Smooth muscle cell (in vitro differentiated cells): ENCODE measurements at regions not wholly inside any gene's neighbourhood (a gene's known extent, or its start where the extent isn't known, plus 50 kb on each side); places are given as distances from the start of the nearest gene placed in this dataset.

Experiments
- DNase-seq: peaks from one replicate; lab custom pipeline; 2025; ENCODE audit not compliant: unreplicated experiment; lab: John Stamatoyannopoulos, UW
- H2AFZ ChIP-seq: fragments of 200-600 bp; sonication (generic); 2 replicates; pipeline ENCODE4 v1.6.0; 2016; ENCODE audit warnings: antibody characterized with exemption, low read depth, mild to moderate bottlenecking
- H3F3A ChIP-seq: fragments of 200-600 bp; sonication (generic); 2 replicates; pipeline ENCODE4 v1.6.0; 2017; ENCODE audit warnings: antibody characterized with exemption, low read depth
- H3K27ac ChIP-seq: fragments of 200-600 bp; sonication (generic); 2 replicates; pipeline ENCODE4 v1.5.1; 2016; ENCODE audit warnings: low read depth, mild to moderate bottlenecking
- H3K27me3 ChIP-seq: fragments of 200-600 bp; sonication (generic); 2 replicates; pipeline ENCODE4 v1.6.1; 2016; ENCODE audit warnings: low read depth, mild to moderate bottlenecking
- H3K36me3 ChIP-seq: fragments of 200-600 bp; sonication (generic); 2 replicates; pipeline ENCODE4 v1.5.1; 2016; ENCODE audit warnings: low read depth
- H3K4me1 ChIP-seq: fragments of 200-600 bp; sonication (generic); 2 replicates; pipeline ENCODE4 v1.5.1; 2016; ENCODE audit warnings: low read depth
- H3K4me2 ChIP-seq: fragments of 200-600 bp; sonication (generic); 2 replicates; pipeline ENCODE4 v1.6.0; 2016; ENCODE audit warnings: mild to moderate bottlenecking
- H3K4me3 ChIP-seq: fragments of 200-600 bp; sonication (generic); 2 replicates; pipeline ENCODE4 v1.5.1; 2016; ENCODE audit warnings: mild to moderate bottlenecking
- H3K79me2 ChIP-seq: fragments of 200-600 bp; sonication (generic); 2 replicates; pipeline ENCODE4 v1.6.0; 2016; ENCODE audit warnings: low read depth, mild to moderate bottlenecking
- H3K9ac ChIP-seq: fragments of 200-600 bp; sonication (generic); 2 replicates; pipeline ENCODE4 v1.6.0; 2016; ENCODE audit warnings: low read depth
- H3K9me3 ChIP-seq: fragments of 200-600 bp; sonication (generic); replicated peaks from 2 replicates; pipeline ENCODE4 v1.5.1; 2016; ENCODE audit warnings: low read depth
- H4K20me1 ChIP-seq: fragments of 200-600 bp; sonication (generic); 2 replicates; pipeline ENCODE4 v1.6.0; 2016; ENCODE audit warnings: low read depth
- CTCF ChIP-seq: fragments of 200-600 bp; sonication (generic); IDR thresholded peaks from 2 replicates; pipeline ENCODE4 v1.5.1; 2017; ENCODE audit warnings: borderline replicate concordance, mild to moderate bottlenecking, antibody characterized with exemption; ENCODE audit not compliant: insufficient read depth, poor library complexity, severe bottlenecking
- WGBS: methylation state at CpG from one replicate; pipeline ENCODE4 v1.1.7; 2016; ENCODE audit warnings: low lambda C conversion rate; 5-methylcytosine and 5-hydroxymethylcytosine counted together

DNA sequence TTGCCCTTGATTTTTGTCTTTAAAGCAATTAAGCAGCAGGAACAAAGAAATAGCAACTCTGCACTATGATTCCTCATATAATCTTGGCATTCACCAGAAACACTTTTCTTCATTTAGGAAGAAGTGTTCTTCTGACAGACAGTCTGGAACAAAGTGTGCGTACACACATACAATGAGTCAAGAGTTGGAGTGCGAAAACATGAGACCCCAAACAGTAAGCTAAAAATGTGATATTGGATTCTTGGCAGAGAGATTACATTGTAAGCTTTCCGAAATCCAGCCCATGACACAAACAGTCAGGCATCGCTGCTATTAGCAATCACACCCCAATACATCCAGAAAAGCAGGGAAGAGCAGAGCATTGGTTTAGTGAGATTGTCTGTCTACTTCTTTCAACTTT lies 306.7 kb upstream of the TBC1D5 start:
- H2AFZ ChIP-seq: no peak overlapping the region
- H3K27me3 ChIP-seq: no peaks in the 10 kb centered on the region
- no peaks in the 10 kb centered on the region for H4K20me1 ChIP-seq
- H3K79me2 ChIP-seq: no peaks in the 10 kb centered on the region
- no peak overlapping the region for H3K27ac ChIP-seq
- no peak for DNase-seq
- no peaks in the 10 kb centered on the region for H3K9me3 ChIP-seq
- no peaks in the 10 kb centered on the region for H3K36me3 ChIP-seq
- H3K4me3 ChIP-seq: no peak overlapping the region
- no peak for TF ChIP-seq CTCF
- WGBS: 98% methylated on average over 4 of the region's 4 CpGs
- H3K4me1 ChIP-seq: no peaks in the 10 kb centered on the region
- H3K4me2 ChIP-seq: no peak overlapping the region
- H3F3A ChIP-seq: no peaks in the 10 kb centered on the region
- H3K9ac ChIP-seq: no peak overlapping the region

DNA sequence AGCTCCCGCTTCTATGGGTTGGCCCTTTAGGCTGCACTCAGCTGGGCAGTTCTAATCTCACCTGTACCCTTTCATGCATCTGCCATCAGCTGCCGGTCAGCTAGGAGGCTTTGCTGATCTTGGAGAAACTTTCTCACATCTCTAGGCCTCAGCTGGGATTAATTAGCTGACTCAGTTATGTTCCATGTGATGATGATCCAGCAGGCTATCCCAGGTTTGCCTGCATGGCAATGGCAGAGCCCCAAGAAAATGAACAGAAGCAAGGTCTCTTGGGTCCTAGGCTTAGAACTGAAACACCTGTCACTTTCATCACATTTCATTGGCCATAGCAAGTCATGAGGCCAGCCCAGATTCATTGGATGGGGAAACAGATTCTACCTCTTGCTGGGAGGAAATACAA lies 304.6 kb upstream of the TBC1D5 start:
- Histone ChIP-seq H3K79me2 (no peaks in the 10 kb centered on the region), H3K36me3 (no peaks in the 10 kb centered on the region), H3K27me3 (no peaks in the 10 kb centered on the region), H3F3A (no peaks in the 10 kb centered on the region), H3K9ac (no peak overlapping the region), H3K4me1 (no peaks in the 10 kb centered on the region), H3K4me3 (no peak overlapping the region), H3K9me3 (no peaks in the 10 kb centered on the region), H3K27ac (no peak overlapping the region), H3K4me2 (no peak overlapping the region), H4K20me1 (no peaks in the 10 kb centered on the region), H2AFZ (no peak overlapping the region)
- DNase-seq: no peak
- TF ChIP-seq CTCF: no peak
- 92% methylated on average over 2 of the region's 2 CpGs for WGBS

GRCh38 chr3:18046131-18046915 lies 303.9 kb upstream of the TBC1D5 start:
- Histone ChIP-seq H3K4me2 (no peak overlapping the region), H3K79me2 (no peaks in the 10 kb centered on the region), H3K4me3 (no peak overlapping the region), H2AFZ (no peak overlapping the region), H3K27ac (no peak overlapping the region), H4K20me1 (no peaks in the 10 kb centered on the region), H3K9me3 (no peaks in the 10 kb centered on the region), H3K36me3 (no peaks in the 10 kb centered on the region), H3F3A (no peaks in the 10 kb centered on the region), H3K9ac (no peak overlapping the region), H3K27me3 (no peaks in the 10 kb centered on the region), H3K4me1 (no peaks in the 10 kb centered on the region)
- 86% methylated on average over 4 of the region's 4 CpGs for WGBS
- TF ChIP-seq CTCF: no peak
- DNase-seq: no peak
